GM19023 (cell line): ENCODE measurements at regions not wholly inside any gene's neighbourhood (a gene's known extent, or its start where the extent isn't known, plus 50 kb on each side); places are given as distances from the start of the nearest gene placed in this dataset.
"Not testable (repeated sequence)": the region's sequence is repeated elsewhere in the genome, so short reads cannot be mapped to it uniquely, and the experiment has no call there.

ENCODE experiments used
- ATAC-seq: cut with Tn5 transposase; IDR thresholded peaks from one replicate; pipeline ENCODE4 v1.9.1; 2021; ENCODE audit warnings: mild to moderate bottlenecking, moderate library complexity; ENCODE audit not compliant: unreplicated experiment

GRCh38 chr15:95119041-95119610 is 887.8 kb downstream of the MCTP2 start:
- no peak for ATAC-seq

DNA sequence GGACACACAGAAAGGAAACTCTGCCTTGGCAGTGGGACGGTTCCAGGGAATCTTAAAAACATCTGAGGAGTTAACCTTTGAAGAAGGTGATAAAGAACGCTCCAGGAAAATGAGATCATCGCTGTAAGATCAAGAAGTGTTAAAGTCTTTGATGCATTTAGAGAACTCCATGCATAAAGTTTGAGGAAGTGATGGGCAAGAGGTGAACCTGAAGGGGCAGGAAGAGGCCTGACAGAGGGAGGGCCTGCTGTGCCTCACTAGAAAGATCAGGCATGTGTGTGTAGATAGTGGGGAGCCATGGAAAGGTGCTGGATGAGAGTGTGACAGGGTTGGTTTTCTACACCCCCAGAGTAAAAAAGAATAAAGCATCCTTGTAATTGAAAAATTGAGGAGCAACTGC is 889.2 kb downstream of the MCTP2 start:
- ATAC-seq: no peak

DNA sequence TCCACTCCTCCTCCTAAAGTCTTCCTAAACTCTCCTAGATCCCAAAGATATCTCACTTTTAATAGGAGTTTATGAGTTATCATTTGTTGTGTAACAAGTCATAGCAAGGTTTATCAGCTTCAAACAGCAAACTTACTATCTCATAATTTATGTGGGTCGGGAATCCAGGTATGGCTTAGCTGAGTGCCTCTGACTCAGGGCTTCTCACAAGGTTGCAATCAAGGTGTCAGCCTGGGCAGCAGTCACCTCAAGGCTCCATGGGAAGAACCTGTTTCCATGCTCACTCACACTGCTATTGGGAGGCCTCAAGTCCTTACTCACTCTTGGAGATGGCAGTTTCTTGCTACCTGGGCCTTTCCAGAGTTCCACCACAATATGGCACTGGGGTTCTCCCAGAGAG is 889.8 kb downstream of the MCTP2 start:
- ATAC-seq: no peak

GRCh38 chr15:95125803-95126202 is 894.4 kb downstream of the MCTP2 start:
- ATAC-seq: no peak

DNA sequence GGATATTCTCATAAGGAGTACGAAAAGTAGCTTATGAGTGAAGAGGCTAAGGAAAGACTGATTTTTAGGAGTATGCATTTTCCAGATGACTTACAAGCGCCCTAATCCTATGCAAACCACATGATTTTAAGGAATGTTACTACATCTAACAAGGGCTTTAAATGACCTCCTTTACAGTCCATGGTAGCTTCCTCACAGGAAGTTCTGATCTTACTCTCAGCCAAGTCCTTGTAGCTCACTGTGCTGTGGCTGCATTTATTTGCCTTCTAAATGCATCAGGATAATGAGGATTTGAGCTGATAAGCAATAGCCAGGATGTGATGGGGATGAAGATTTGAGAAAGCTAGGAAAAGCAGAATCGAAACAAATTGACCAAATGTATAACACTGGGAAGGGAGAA is 896.0 kb downstream of the MCTP2 start:
- no peak for ATAC-seq

- ATAC-seq: no peak
These were observed 898.2 kb downstream of the MCTP2 start for GRCh38 chr15:95129574-95129973.

DNA sequence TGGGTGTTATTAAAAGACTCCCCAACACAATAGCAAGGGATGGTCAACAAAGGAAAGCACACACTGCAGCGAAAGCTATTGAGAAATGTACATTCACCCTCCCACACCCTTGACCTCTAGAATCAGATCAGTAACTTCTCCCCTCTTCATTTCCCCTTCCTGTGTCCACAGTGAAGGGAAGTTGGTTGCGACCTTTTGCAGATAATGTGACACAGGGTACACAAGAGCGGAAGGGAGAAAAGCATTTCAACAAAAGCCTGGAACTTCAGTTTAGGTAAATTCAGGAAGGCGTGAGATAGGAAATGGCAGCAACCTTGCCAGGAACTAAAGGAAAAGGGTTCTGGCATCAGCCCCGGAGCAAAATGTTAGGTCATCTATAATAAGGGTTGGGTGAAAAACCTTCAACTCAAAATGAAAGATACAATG is 899.8 kb downstream of the MCTP2 start:
- ATAC-seq: no peak

DNA sequence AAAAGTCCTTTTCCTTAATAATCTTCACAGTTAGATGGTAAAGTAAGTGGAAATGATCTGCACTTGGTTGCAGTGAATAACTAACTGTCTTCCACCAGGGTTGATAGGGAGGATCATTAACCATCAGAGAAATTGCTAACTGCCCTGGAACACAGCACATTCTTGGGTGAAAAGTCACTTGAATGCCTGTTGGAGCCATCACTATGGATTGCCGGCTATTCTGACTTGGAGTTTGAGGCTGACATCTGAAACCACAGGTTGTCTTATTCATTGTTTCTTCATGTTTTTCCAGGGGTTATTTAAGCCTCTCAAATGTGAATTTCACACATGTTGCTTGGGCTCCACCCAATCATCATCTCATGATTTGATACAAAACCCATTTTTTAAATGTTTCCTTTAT is 901.4 kb downstream of the MCTP2 start:
- ATAC-seq: no peak

- no peak for ATAC-seq
These were observed 903.2 kb downstream of the MCTP2 start for GRCh38 chr15:95134431-95135110.

DNA sequence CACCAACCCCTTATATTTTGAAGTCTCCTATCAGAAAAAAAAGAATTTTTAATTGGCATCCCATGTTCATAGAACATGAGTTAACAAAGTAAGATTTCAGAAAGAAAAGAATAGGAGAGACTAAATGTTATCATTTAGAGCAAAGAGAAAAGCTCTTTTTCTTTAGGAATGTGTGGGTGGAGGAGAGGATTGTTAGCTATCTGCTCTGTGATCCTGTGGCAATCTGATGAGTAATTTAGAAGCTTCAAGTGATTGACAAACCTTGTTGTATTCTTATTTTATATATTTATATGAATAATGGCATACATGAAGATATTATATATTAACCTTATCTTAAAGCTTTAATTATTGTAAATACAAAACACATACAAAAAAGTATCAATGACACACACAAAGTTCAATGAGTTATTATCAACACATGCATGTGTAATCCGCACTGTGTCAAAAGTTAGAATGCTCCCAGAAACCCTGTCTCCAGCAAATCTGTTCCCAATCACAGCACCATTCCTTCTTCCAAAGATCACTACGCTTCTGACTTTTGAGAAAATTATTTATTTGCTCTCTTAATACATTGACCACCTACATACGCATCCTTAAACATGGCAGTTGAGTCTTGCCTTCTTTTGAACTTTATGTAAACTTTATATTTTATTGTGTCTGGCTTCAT is 907.4 kb downstream of the MCTP2 start:
- ATAC-seq: no peak

DNA sequence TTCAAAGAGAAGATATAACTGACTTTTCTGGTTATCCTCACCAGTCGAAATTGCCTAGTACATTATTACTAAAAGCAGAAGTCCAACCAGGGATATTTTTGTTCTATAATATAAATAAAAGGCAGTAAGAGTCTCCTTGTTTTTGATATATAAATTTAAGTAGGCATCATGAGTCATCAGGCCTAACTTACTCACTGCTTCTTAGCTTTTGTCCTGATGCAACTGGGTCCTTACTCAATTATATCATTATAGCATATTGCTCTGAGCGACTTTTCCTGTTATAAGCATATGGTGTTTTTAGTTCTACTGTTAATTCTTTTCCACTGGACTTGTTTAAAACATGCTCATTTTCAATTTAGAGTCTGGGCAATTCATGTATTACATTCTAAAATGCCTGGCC is 910.1 kb downstream of the MCTP2 start:
- no peak for ATAC-seq

DNA sequence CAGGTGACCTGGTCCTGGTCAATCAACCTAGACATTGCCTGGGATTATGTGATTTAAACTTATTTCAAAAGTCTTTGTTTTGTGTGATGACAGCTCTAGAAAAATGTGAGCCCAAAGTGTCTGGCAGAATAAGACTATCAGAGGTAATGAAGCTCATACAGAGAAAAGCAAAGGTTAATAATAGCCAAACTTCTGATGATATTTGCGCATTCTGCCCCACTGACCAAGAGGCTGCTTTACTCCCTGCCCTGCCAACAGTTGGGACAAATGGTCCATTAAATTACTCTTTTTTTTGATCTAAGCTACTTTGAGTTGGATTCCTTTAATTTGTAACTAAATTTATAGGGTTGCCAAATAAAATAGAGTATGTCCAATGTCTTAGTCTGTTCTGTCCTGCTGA is 911.2 kb downstream of the MCTP2 start:
- ATAC-seq: no peak

GRCh38 chr15:95146481-95146880 is 915.1 kb downstream of the MCTP2 start:
- ATAC-seq: no peak

- ATAC-seq: no peak
These were observed 916.8 kb downstream of the MCTP2 start for GRCh38 chr15:95148183-95148582.

- no peak for ATAC-seq
These were observed 917.7 kb downstream of the MCTP2 start for GRCh38 chr15:95149036-95149435.

DNA sequence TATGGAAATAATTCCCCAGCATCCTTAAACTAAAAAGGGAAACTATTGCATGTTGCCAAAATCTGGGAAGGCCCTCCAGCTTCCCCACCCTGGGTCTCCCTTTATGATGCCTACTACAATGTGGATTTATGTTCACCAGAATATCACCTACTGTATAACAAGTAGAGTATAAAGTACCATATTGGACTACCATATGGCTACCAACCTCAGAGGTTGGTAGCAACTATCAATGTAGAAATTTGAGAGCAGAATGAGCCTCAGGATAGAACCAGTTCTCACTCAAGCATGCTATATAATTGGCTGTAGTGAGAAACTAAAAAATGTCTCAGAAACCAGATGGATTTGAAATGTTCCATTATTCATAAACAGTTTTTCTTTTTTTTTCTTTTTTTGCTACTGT is 918.4 kb downstream of the MCTP2 start:
- ATAC-seq: no peak

- ATAC-seq: no peak
These were observed 919.1 kb downstream of the MCTP2 start for GRCh38 chr15:95150466-95150865.

GRCh38 chr15:95152741-95153140 is 921.4 kb downstream of the MCTP2 start:
- ATAC-seq: no peak

DNA sequence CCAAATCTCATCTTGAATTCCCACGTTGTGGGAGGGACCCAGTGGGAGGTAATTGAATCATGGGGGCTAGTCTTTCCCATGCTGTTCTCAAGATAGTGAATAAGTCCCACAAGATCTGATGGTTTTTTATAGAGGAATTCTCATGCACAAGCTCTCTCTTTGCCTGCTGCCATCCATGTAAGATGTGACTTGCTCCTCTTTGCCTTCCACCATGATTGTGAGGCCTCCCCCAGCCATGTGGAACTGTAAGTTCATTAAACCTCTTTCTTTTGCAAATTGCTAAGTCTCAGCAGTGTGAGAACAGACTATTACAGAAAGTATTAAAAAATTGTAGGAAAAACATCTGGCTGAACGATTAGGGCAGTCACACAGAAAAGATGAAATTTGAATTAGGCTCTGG is 921.8 kb downstream of the MCTP2 start:
- ATAC-seq: not testable (repeated sequence)

DNA sequence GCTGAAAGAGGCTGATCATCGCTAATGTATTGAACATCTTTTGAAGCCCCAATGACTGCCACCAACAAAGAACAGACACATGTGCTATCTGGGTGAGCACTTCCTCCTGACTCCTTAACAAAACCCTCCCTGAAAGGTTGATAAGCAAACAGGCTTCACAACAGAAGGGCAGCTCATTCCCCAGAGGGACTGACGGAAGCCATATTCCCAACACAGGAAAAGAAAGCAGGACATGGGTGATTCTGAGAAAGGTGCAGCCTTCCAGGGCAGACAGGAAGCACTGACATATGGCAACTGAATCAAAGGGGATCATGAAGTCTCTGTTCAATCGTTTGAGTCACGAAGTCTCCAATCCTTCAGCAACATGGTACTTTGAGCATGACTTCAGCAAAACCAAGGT is 929.0 kb downstream of the MCTP2 start:
- no peak for ATAC-seq

GRCh38 chr15:95162069-95162468 is 930.7 kb downstream of the MCTP2 start:
- ATAC-seq: no peak

GRCh38 chr15:95162531-95162930 is 931.2 kb downstream of the MCTP2 start:
- ATAC-seq: no peak
